ENCODE measurements at regions not wholly inside any gene's neighbourhood (a gene's known extent, or its start where the extent isn't known, plus 50 kb on each side); places are given as distances from the start of the nearest gene placed in this dataset.
A peak's percentile ranks its signal among the peaks of the same experiment; 100 is the strongest.

- intact Hi-C loops (cut with DNase I) = no loop called here
- H3K4me3 ChIP-seq = no peak overlapping the region
- no peaks in the 10 kb centered on the region for H3K27me3 ChIP-seq
- H3K27ac ChIP-seq = peak overlapping the region; percentile 81
- DNase-seq (no peak), ATAC-seq (peak; percentile 75)
- H3K9me3 ChIP-seq = peaks cover 6% of the 10 kb centered on the region
- H3K4me1 ChIP-seq = peaks cover 20% of the 10 kb centered on the region
- no peaks in the 10 kb centered on the region for H3K36me3 ChIP-seq
- no peak for TF ChIP-seq CTCF (IDR thresholded peaks at IDR 0.05)
Observed at GRCh38 chr1:8184301-8184700, 133.6 kb upstream of the SLC45A1 start.

GRCh38 chr1:8182034-8182761, 135.7 kb upstream of the SLC45A1 start:
- TF ChIP-seq CTCF (IDR thresholded peaks at IDR 0.05) = no peak
- peaks cover 20% of the 10 kb centered on the region for H3K4me1 ChIP-seq
- H3K27me3 ChIP-seq = no peaks in the 10 kb centered on the region
- H3K4me3 ChIP-seq = no peak overlapping the region
- peaks cover 16% of the 10 kb centered on the region for H3K9me3 ChIP-seq
- DNase-seq = no peak
- intact Hi-C loops (cut with DNase I) = no loop called here
- peak; percentile 89 for ATAC-seq
- H3K36me3 ChIP-seq = no peaks in the 10 kb centered on the region
- H3K27ac ChIP-seq = peak overlapping the region; percentile 81

DNA sequence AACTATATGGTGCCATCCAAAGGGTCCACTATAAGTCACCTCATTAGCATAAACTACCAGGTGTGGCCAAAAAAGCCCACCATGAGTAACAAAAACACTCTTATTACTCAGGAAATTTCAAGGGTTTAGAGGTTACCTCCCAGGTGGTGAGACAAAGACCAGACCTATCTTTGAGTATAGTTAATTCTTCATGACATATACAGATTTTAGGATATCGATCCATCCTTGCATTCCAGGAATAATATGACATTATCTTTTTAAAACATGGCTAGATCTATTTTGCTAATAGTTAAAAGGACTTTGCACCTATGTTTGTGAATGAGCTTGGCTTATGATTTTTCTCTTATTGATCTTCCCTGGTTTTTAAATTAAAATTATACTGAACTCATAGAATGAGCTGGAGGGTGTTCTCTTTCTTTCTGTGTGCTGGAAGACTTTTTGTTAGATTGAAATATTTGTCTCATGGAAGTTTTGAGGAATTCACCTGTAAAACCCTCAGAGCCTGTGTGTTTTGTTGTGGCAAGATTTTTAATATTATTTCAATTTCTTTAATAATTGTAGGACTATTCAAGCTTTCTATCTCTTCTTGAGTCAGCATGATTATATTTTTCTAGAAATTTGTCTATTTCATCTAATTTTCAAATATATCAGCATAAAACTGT, 138.7 kb upstream of the SLC45A1 start:
- H3K4me1 ChIP-seq = peaks cover 20% of the 10 kb centered on the region
- DNase-seq (no peak), ATAC-seq (no peak)
- H3K27ac ChIP-seq = no peak overlapping the region
- H3K36me3 ChIP-seq = no peaks in the 10 kb centered on the region
- intact Hi-C loops (cut with DNase I) = no loop called here
- peaks cover 16% of the 10 kb centered on the region for H3K9me3 ChIP-seq
- no peak for TF ChIP-seq CTCF (IDR thresholded peaks at IDR 0.05)
- H3K27me3 ChIP-seq = no peaks in the 10 kb centered on the region
- no peak overlapping the region for H3K4me3 ChIP-seq

DNA sequence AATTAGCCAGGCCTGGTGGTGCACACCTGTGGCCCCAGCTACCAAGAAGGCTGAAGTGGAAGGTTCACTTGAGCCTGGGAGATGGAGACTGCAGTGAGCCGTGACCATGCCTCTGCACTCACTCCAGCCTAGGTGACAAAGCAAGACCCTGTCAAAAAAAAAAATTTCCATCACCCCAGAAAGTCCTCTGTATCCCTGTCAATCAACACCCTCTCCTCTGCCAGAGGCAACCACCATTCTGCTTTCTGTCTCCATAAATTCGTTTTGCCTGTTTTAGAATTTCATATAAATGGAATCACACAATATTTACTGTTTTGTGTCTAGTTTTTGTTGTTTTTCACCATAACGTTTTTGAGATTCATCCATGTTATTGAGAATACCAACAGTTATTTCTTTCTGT, 141.6 kb upstream of the SLC45A1 start:
- Histone ChIP-seq H3K27ac (no peak overlapping the region), H3K27me3 (no peaks in the 10 kb centered on the region), H3K4me1 (no peaks in the 10 kb centered on the region), H3K4me3 (no peak overlapping the region), H3K9me3 (peaks cover 16% of the 10 kb centered on the region), H3K36me3 (no peaks in the 10 kb centered on the region)
- no peak for TF ChIP-seq CTCF (IDR thresholded peaks at IDR 0.05)
- DNase-seq (no peak), ATAC-seq (no peak)
- intact Hi-C loops (cut with DNase I) = no loop called here

DNA sequence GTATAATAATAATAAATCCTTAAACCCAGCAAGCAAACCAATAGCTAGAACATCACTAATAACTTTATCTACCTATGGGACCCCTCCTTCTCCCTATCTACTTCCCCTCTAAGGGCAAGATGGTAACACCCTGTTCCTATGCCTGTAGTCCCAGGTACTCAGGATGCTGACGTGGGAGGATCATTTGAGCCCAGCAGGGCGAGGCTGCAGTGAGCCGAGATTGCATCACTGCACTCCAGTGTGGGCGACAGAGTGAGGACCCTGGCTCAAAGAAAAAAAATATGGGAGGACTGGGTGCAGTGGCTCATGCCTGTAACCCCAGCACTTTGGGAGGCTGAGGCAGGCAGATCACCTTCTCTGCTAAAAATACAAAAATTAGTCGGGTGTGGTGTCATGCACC, 143.1 kb upstream of the SLC45A1 start:
- Histone ChIP-seq H3K27me3 (no peaks in the 10 kb centered on the region), H3K36me3 (no peaks in the 10 kb centered on the region), H3K4me3 (no peak overlapping the region), H3K4me1 (peaks cover 6% of the 10 kb centered on the region), H3K9me3 (peaks cover 15% of the 10 kb centered on the region), H3K27ac (no peak overlapping the region)
- intact Hi-C loops (cut with DNase I) = no loop called here
- ATAC-seq (peak; percentile 80), DNase-seq (peak; percentile 76)
- no peak for TF ChIP-seq CTCF (IDR thresholded peaks at IDR 0.05)
